Peyer's patch (tissue), 4 donors: ENCODE measurements at regions not wholly inside any gene's neighbourhood (a gene's known extent, or its start where the extent isn't known, plus 50 kb on each side); places are given as distances from the start of the nearest gene placed in this dataset.

Experiments
- POLR2A ChIP-seq, 2 donors: fragments of 450-650 bp; IDR thresholded peaks; one replicate each; pipeline ENCODE4 v1.5.1; 2017; ENCODE audit warnings: antibody characterized with exemption in 2 of 2, mild to moderate bottlenecking in 2 of 2, moderate library complexity in 2 of 2
- TF ChIP-seq, protein P1 (sequence below), 6 experiments: fragments of 450-650 bp in 4 of 6; fragments of 200-600 bp in 2 of 6; sonication (generic) in 1 of 6; IDR thresholded peaks; one replicate each; pipeline ENCODE4 v1.5.1; 2017 to 2019; ENCODE audit warnings: antibody characterized with exemption in 6 of 6, mild to moderate bottlenecking in 3 of 6, moderate library complexity in 1 of 6

DNA sequence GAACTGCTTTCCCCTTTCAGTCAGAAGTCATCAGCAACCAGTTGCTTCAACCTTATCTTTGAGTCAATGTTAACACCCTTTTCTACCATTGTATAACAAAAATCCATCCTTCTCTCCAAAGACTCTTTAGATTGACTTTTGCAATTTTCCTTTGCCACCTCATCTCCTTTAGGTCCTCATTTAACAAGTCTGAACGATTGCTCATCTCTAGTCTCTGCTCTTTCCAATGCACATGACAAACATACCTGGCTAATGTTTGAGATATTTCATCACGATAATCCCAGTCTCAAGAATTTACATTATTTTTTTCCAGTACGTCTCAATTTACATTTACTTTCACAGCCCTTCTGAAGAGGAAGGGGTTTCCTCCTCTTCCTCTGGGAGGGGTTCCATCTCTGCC, 127.5 kb downstream of the KLF12 start:
- TF ChIP-seq, protein P1, sequence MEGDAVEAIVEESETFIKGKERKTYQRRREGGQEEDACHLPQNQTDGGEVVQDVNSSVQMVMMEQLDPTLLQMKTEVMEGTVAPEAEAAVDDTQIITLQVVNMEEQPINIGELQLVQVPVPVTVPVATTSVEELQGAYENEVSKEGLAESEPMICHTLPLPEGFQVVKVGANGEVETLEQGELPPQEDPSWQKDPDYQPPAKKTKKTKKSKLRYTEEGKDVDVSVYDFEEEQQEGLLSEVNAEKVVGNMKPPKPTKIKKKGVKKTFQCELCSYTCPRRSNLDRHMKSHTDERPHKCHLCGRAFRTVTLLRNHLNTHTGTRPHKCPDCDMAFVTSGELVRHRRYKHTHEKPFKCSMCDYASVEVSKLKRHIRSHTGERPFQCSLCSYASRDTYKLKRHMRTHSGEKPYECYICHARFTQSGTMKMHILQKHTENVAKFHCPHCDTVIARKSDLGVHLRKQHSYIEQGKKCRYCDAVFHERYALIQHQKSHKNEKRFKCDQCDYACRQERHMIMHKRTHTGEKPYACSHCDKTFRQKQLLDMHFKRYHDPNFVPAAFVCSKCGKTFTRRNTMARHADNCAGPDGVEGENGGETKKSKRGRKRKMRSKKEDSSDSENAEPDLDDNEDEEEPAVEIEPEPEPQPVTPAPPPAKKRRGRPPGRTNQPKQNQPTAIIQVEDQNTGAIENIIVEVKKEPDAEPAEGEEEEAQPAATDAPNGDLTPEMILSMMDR (IDR thresholded peaks at IDR 0.05), result no peak
- TF ChIP-seq POLR2A (IDR thresholded peaks at IDR 0.05), result no peak
